Type B pancreatic cell (in vitro differentiated cells): ENCODE measurements at regions not wholly inside any gene's neighbourhood (a gene's known extent, or its start where the extent isn't known, plus 50 kb on each side); places are given as distances from the start of the nearest gene placed in this dataset.

Source experiments
- DNase-seq: peaks from one replicate; pipeline ENCODE4 v3.0.0; 2021; ENCODE audit warnings: mixed read lengths; ENCODE audit not compliant: unreplicated experiment; ENCODE audit errors: extremely low spot score
- H3K27ac Mint-ChIP-seq: 2 replicates; pipeline ENCODE4 v1.8.0; 2021; ENCODE audit warnings: mild to moderate bottlenecking, mixed read lengths
- H3K27me3 Mint-ChIP-seq: 2 replicates; pipeline ENCODE4 v1.8.0; 2021; ENCODE audit warnings: mixed read lengths
- H3K36me3 Mint-ChIP-seq: 2 replicates; pipeline ENCODE4 v1.8.0; 2021; ENCODE audit warnings: mixed read lengths
- H3K4me1 Mint-ChIP-seq: one replicate; pipeline ENCODE4 v1.8.0; 2021; ENCODE audit warnings: mixed read lengths; ENCODE audit not compliant: unreplicated experiment
- H3K4me3 Mint-ChIP-seq: 2 replicates; pipeline ENCODE4 v1.8.0; 2021; ENCODE audit warnings: mild to moderate bottlenecking, mixed read lengths
- H3K9me3 Mint-ChIP-seq: 2 replicates; pipeline ENCODE4 v1.8.0; 2021; ENCODE audit warnings: mixed read lengths
- TF ChIP-seq, protein P1 (sequence below): fragments of 200-600 bp; sonication (generic); conservative IDR thresholded peaks from 2 replicates; pipeline ENCODE4 v1.5.0; 2021; ENCODE audit warnings: antibody characterized with exemption, mild to moderate bottlenecking

DNA sequence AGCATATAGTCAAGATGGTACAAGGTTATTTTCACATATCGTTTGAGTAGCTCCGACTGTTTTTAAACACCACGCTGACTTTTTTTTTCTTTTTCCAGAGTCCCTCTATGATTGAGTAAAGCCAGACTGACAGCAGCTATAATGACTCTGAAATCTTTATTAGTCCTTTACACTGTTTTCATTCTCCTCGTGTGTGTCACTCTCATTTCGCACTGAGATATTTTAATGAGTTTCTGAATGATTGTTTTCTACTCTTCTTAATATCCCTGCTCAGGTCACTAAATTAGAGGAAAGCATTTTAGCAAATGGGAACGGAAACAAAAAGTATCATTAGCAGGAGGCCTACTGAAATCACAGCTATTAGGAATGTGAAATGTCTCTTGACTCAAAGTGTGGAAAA, 162.3 kb upstream of the MTPN start:
- H3K27ac Mint-ChIP-seq = no peak overlapping the region
- H3K9me3 Mint-ChIP-seq = peaks cover 4% of the 10 kb centered on the region
- H3K27me3 Mint-ChIP-seq = peaks cover 3% of the 10 kb centered on the region
- H3K4me3 Mint-ChIP-seq = no peak overlapping the region
- DNase-seq = no peak
- H3K36me3 Mint-ChIP-seq = no peaks in the 10 kb centered on the region
- peaks cover 13% of the 10 kb centered on the region for H3K4me1 Mint-ChIP-seq
- TF ChIP-seq, protein P1, sequence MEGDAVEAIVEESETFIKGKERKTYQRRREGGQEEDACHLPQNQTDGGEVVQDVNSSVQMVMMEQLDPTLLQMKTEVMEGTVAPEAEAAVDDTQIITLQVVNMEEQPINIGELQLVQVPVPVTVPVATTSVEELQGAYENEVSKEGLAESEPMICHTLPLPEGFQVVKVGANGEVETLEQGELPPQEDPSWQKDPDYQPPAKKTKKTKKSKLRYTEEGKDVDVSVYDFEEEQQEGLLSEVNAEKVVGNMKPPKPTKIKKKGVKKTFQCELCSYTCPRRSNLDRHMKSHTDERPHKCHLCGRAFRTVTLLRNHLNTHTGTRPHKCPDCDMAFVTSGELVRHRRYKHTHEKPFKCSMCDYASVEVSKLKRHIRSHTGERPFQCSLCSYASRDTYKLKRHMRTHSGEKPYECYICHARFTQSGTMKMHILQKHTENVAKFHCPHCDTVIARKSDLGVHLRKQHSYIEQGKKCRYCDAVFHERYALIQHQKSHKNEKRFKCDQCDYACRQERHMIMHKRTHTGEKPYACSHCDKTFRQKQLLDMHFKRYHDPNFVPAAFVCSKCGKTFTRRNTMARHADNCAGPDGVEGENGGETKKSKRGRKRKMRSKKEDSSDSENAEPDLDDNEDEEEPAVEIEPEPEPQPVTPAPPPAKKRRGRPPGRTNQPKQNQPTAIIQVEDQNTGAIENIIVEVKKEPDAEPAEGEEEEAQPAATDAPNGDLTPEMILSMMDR = no peak

DNA sequence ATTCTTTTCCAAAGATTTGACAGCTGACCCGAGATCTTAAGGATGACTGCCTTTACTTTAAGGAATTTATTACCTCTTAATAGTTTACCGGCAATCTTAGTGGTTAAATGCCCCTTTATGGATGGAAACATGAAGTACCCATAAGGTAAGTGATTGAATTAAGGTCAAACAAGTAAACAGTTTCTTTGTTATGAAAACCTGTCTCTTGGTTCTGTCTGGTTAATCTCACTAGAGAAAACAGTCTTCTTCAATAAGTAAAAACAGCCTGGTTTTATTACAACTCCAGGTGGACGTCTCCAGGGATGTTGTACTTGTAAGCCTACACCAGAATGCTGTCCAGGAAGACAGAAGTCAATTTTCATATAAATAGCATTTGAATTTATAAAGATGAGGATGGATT, 161.8 kb upstream of the MTPN start:
- Mint-ChIP-seq H3K9me3 (peaks cover 4% of the 10 kb centered on the region), H3K27me3 (peaks cover 3% of the 10 kb centered on the region), H3K36me3 (no peaks in the 10 kb centered on the region), H3K4me3 (no peak overlapping the region), H3K27ac (no peak overlapping the region), H3K4me1 (peaks cover 15% of the 10 kb centered on the region)
- TF ChIP-seq, protein P1 = no peak
- no peak for DNase-seq

DNA sequence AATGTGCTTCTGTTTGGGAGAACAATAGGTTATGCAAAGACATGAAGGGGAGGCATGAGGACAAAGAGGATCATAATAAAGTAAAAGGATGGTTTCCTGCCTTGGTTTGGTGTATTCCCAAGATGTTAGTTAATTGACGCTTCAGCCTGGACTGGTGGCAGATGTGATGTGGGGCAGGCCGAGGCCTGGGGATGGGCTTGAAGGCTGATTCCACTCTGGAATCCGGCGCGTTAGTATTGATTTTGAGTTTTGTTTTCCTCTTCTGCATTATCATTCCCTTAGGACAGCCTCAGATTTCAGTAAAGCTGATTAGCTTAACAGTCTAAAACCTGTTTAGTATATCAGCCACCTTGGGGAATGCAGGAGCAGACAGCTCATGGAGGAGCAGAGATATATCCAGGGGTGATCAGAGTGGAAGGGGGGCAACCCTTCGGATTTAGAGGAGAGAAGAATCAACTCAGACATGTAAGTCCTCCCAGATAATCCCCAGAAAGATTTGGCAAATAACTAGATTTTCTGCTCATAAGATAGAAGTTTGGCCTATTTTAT, 159.8 kb upstream of the MTPN start:
- Mint-ChIP-seq H3K27me3 (peaks cover 3% of the 10 kb centered on the region), H3K27ac (no peak overlapping the region), H3K4me3 (no peak overlapping the region), H3K9me3 (peaks cover 8% of the 10 kb centered on the region), H3K36me3 (no peaks in the 10 kb centered on the region), H3K4me1 (peaks cover 24% of the 10 kb centered on the region)
- no peak for DNase-seq
- TF ChIP-seq, protein P1 = no peak

DNA sequence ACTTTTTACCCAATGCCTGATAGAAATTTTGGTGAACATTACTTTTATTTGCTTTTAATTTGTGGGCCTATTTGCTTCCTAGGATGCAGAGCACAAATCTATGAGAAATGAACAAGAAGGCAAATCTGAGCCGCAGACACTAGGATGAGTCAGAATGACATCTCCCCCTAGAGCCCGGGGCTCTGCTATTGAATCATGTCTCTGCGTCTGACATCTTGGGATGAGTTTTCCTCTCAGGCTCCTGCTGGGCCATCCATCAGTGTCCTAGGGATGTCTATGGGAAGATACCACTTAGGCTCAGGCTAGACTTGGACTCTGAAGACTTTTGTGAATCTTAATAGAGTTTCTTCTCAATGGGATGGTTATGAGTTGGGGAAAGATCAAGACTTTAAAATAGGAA, 157.3 kb upstream of the MTPN start:
- Mint-ChIP-seq H3K27ac (no peak overlapping the region), H3K36me3 (no peaks in the 10 kb centered on the region), H3K27me3 (peaks cover 3% of the 10 kb centered on the region), H3K4me1 (peaks cover 20% of the 10 kb centered on the region), H3K9me3 (peaks cover 8% of the 10 kb centered on the region), H3K4me3 (no peak overlapping the region)
- no peak for DNase-seq
- TF ChIP-seq, protein P1 = no peak

DNA sequence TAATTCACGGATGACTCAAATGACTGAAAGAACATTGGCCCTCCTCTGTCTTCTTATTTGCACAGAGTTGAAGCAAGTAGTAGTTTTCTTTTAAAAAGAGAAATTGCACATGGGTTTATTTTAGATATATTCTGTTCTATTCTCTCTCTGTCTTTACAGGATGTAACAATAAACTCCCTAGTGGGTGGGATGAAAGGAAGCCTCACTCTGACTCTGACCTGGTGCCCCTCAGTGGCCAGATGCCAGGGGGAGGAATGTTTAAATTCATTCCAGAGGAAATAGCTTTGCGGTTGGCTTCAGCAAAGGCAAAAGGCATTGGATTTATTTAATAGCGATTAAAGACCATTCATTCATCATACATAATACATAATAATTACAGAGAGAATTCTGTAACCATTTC, 156.4 kb upstream of the MTPN start:
- Mint-ChIP-seq H3K27ac (no peak overlapping the region), H3K27me3 (no peaks in the 10 kb centered on the region), H3K4me3 (no peak overlapping the region), H3K9me3 (peaks cover 8% of the 10 kb centered on the region), H3K4me1 (peaks cover 18% of the 10 kb centered on the region), H3K36me3 (no peaks in the 10 kb centered on the region)
- TF ChIP-seq, protein P1 = no peak
- DNase-seq = no peak

DNA sequence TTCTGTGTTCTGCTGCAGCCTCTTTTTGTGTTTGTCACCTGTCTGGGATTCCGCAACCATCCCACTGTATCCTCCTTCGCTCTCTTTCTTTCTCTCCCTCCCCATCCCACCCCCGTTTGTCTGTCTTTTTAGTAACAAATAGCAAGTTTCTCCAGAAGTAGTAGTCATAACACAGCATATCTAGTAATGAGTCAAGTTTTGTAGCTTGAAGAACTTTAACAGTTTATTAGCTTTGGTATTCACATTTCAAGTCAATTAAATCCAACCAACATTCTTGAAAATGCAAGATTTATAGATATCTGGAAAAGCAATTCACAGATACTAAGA, 154.1 kb upstream of the MTPN start:
- TF ChIP-seq, protein P1 = no peak
- Mint-ChIP-seq H3K27me3 (no peaks in the 10 kb centered on the region), H3K4me3 (no peak overlapping the region), H3K4me1 (peaks cover 11% of the 10 kb centered on the region), H3K27ac (no peak overlapping the region), H3K9me3 (peaks cover 8% of the 10 kb centered on the region), H3K36me3 (no peaks in the 10 kb centered on the region)
- DNase-seq = no peak
